Lower lobe of right lung (tissue), 2 donors: ENCODE measurements at regions not wholly inside any gene's neighbourhood (a gene's known extent, or its start where the extent isn't known, plus 50 kb on each side); places are given as distances from the start of the nearest gene placed in this dataset.

Experiments used
- ATAC-seq, 2 donors: fragments of 200-7000 bp; cut with Tn5 transposase; one replicate each; pipeline ENCODE4 v1.9.1; 2020 to 2022; ENCODE audit warnings: mild to moderate bottlenecking in 2 of 2, moderate library complexity in 2 of 2
- DNase-seq: peaks from one replicate; pipeline ENCODE4 v3.0.0-alpha.2; 2020
- H3K27ac ChIP-seq: fragments of 200-600 bp; one replicate; pipeline ENCODE4 v1.8.0; 2022
- H3K27me3 ChIP-seq: fragments of 200-600 bp; one replicate; pipeline ENCODE4 v1.8.0; 2022; ENCODE audit warnings: low read depth
- H3K36me3 ChIP-seq: fragments of 200-600 bp; one replicate; pipeline ENCODE4 v1.8.0; 2022; ENCODE audit warnings: mild to moderate bottlenecking
- H3K4me1 ChIP-seq: fragments of 200-600 bp; one replicate; pipeline ENCODE4 v1.8.0; 2022
- H3K4me3 ChIP-seq: fragments of 200-600 bp; one replicate; pipeline ENCODE4 v1.8.0; 2022; ENCODE audit warnings: mild to moderate bottlenecking
- H3K9me3 ChIP-seq: fragments of 200-600 bp; one replicate; pipeline ENCODE4 v1.8.0; 2022
- CTCF ChIP-seq: fragments of 200-600 bp; IDR thresholded peaks from one replicate; pipeline ENCODE4 v1.8.0; 2022; ENCODE audit warnings: antibody characterized with exemption, mild to moderate bottlenecking
- intact Hi-C: fragments of 100-400 bp; cut with DNase I; formaldehyde crosslinking; loops from one replicate; pipeline ENCODE4 v1.11.0; 2022
- donor health status: DM: no; HTN: yes; CAD: no; lungs with severe emphysema.

GRCh38 chr6:14660806-14661579, 543.4 kb downstream of the CD83 start:
- no peak for TF ChIP-seq CTCF
- ATAC-seq (peak; percentile 18 to 25), DNase-seq (no peak)
- intact Hi-C loops: no loop called here
- no peaks in the 10 kb centered on the region for H3K36me3 ChIP-seq
- H3K27me3 ChIP-seq: no peaks in the 10 kb centered on the region
- H3K27ac ChIP-seq: no peak overlapping the region
- no peaks in the 10 kb centered on the region for H3K4me1 ChIP-seq
- no peak overlapping the region for H3K4me3 ChIP-seq
- no peaks in the 10 kb centered on the region for H3K9me3 ChIP-seq

GRCh38 chr6:14661691-14662090, 544.1 kb downstream of the CD83 start:
- Histone ChIP-seq H3K9me3 (no peaks in the 10 kb centered on the region), H3K4me3 (no peak overlapping the region), H3K36me3 (no peaks in the 10 kb centered on the region), H3K4me1 (no peaks in the 10 kb centered on the region), H3K27me3 (no peaks in the 10 kb centered on the region), H3K27ac (no peak overlapping the region)
- ATAC-seq: no peak
- intact Hi-C loops: no loop called here
- TF ChIP-seq CTCF: no peak
- no peak for DNase-seq

- ATAC-seq: peak in 1 of 2 donors; percentile 14
- no peak for TF ChIP-seq CTCF
Observed at GRCh38 chr6:14664112-14664601, 546.6 kb downstream of the CD83 start.

GRCh38 chr6:14664621-14665315, 547.2 kb downstream of the CD83 start:
- intact Hi-C loops: no loop called here
- Histone ChIP-seq H3K36me3 (no peaks in the 10 kb centered on the region), H3K27me3 (no peaks in the 10 kb centered on the region), H3K4me3 (no peak overlapping the region), H3K9me3 (no peaks in the 10 kb centered on the region), H3K27ac (no peak overlapping the region), H3K4me1 (no peaks in the 10 kb centered on the region)
- no peak for ATAC-seq
- no peak for DNase-seq
- no peak for TF ChIP-seq CTCF

More at GRCh38 chr6:14664112-14664601, 546.6 kb downstream of the CD83 start:
- H3K27me3 ChIP-seq: no peaks in the 10 kb centered on the region
- no peak overlapping the region for H3K27ac ChIP-seq
- H3K4me3 ChIP-seq: no peak overlapping the region
- no peaks in the 10 kb centered on the region for H3K9me3 ChIP-seq
- no peaks in the 10 kb centered on the region for H3K36me3 ChIP-seq
- intact Hi-C loops: no loop called here
- no peak for DNase-seq
- H3K4me1 ChIP-seq: no peaks in the 10 kb centered on the region

GRCh38 chr6:14665827-14666724, 548.5 kb downstream of the CD83 start:
- TF ChIP-seq CTCF: no peak
- Histone ChIP-seq H3K4me1 (no peaks in the 10 kb centered on the region), H3K27ac (no peak overlapping the region), H3K27me3 (no peaks in the 10 kb centered on the region), H3K36me3 (no peaks in the 10 kb centered on the region), H3K4me3 (no peak overlapping the region), H3K9me3 (no peaks in the 10 kb centered on the region)
- intact Hi-C loops: no loop called here
- ATAC-seq: peak; percentile 74 to 81
- peak; percentile 81 for DNase-seq
